22Rv1 (cell line): ENCODE measurements at regions not wholly inside any gene's neighbourhood (a gene's known extent, or its start where the extent isn't known, plus 50 kb on each side); places are given as distances from the start of the nearest gene placed in this dataset.

Source experiments
- CTCF ChIP-seq: fragments of 450-650 bp; IDR thresholded peaks from 2 replicates; pipeline ENCODE4 v1.5.1; 2017; ENCODE audit warnings: mild to moderate bottlenecking
- ZFX ChIP-seq: fragments of 450-650 bp; IDR thresholded peaks from 2 replicates; pipeline ENCODE4 v1.6.1; 2017; ENCODE audit warnings: antibody characterized with exemption, borderline replicate concordance

DNA sequence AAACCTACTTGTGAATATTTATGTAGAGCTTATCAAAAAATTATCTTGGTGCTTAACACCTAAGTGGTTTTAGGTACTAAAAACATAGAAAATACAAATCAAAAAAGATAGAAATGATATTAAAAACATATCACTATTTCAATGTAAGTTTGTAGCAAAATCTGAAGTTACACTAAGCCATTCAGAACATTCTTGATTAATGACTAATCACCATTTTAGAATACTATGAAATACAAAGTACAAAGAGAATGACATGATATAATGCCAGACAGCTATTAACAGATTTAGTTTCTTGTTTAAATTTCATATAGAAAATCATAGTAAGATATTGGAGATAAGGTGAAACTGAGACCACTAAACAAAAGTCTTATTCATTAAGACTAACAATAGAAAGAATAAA is 169.7 kb upstream of the AGTR1 start:
- TF ChIP-seq CTCF = no peak
- TF ChIP-seq ZFX = no peak
